NB4 (cell line): ENCODE measurements at regions not wholly inside any gene's neighbourhood (a gene's known extent, or its start where the extent isn't known, plus 50 kb on each side); places are given as distances from the start of the nearest gene placed in this dataset.
"Not testable (repeated sequence)": the region's sequence is repeated elsewhere in the genome, so short reads cannot be mapped to it uniquely, and the experiment has no call there.

Source experiments
- DNase-seq: peaks from one replicate; pipeline ENCODE4 v3.0.0; 2010; ENCODE audit warnings: low read depth
- H3K4me3 ChIP-seq: one replicate; pipeline ENCODE4 v1.5.1; 2011; ENCODE audit warnings: mild to moderate bottlenecking, low read depth, low read length, moderate library complexity
- CTCF ChIP-seq: IDR thresholded peaks from one replicate; pipeline ENCODE4 v1.5.1; 2012; ENCODE audit warnings: low read depth, low read length
- MAX ChIP-seq: IDR thresholded peaks from 2 replicates; pipeline ENCODE4 v1.6.1; 2011; ENCODE audit warnings: low read depth, low read length
- MYC ChIP-seq: IDR thresholded peaks from 2 replicates; pipeline ENCODE4 v1.6.1; 2011; ENCODE audit warnings: low read depth, low read length
- POLR2A ChIP-seq: IDR thresholded peaks from 2 replicates; pipeline ENCODE4 v1.6.1; 2011; ENCODE audit warnings: mild to moderate bottlenecking; ENCODE audit not compliant: insufficient read length; ENCODE audit errors: extremely low read depth

GRCh38 chr4:106582103-106582502 is 213.5 kb upstream of the GIMD1 start:
- TF ChIP-seq MAX (no peak), MYC (no peak), POLR2A (no peak), CTCF (no peak)
- H3K4me3 ChIP-seq = no peak overlapping the region

GRCh38 chr4:106579236-106579635 is 210.7 kb upstream of the GIMD1 start:
- H3K4me3 ChIP-seq = no peak overlapping the region
- DNase-seq = no peak
- no peak for TF ChIP-seq POLR2A
- TF ChIP-seq MAX = no peak
- no peak for TF ChIP-seq MYC

More at GRCh38 chr4:106582103-106582502, 213.5 kb upstream of the GIMD1 start:
- DNase-seq = no peak

- TF ChIP-seq MYC (no peak), POLR2A (no peak), CTCF (no peak), MAX (no peak)
- DNase-seq = no peak
- H3K4me3 ChIP-seq = no peak overlapping the region
These were observed 200.8 kb upstream of the GIMD1 start for GRCh38 chr4:106569146-106570031.

GRCh38 chr4:106565727-106566126 is 197.1 kb upstream of the GIMD1 start:
- no peak overlapping the region for H3K4me3 ChIP-seq
- TF ChIP-seq MYC = no peak
- no peak for DNase-seq

- not testable (repeated sequence) for H3K4me3 ChIP-seq, DNase-seq
These were observed 195.1 kb upstream of the GIMD1 start for GRCh38 chr4:106563637-106564036.

GRCh38 chr4:106551724-106552123 is 183.1 kb upstream of the GIMD1 start:
- no peak overlapping the region for H3K4me3 ChIP-seq
- no peak for DNase-seq
- TF ChIP-seq MAX (no peak), CTCF (no peak)

GRCh38 chr4:106548446-106549044 is 180.0 kb upstream of the GIMD1 start:
- DNase-seq = no peak
- TF ChIP-seq POLR2A (no peak), CTCF (no peak), MYC (no peak), MAX (no peak)
- no peak overlapping the region for H3K4me3 ChIP-seq
